Suppressor macrophage (primary cell): ENCODE measurements at regions not wholly inside any gene's neighbourhood (a gene's known extent, or its start where the extent isn't known, plus 50 kb on each side); places are given as distances from the start of the nearest gene placed in this dataset.

Source experiments
- DNase-seq, 4 experiments: peaks; one replicate each; pipeline ENCODE4 v3.0.0-alpha.2; 2020 to 2022

- no peak for DNase-seq
Measured at GRCh38 chr3:118540826-118541225, 493.8 kb downstream of the IGSF11 start.

- DNase-seq: no peak
Measured at GRCh38 chr3:118541796-118542195, 492.9 kb downstream of the IGSF11 start.

GRCh38 chr3:118543832-118544231 lies 490.8 kb downstream of the IGSF11 start:
- no peak for DNase-seq

- DNase-seq: no peak
Measured at GRCh38 chr3:118544458-118544857, 490.2 kb downstream of the IGSF11 start.

GRCh38 chr3:118548434-118548833 lies 486.2 kb downstream of the IGSF11 start:
- no peak for DNase-seq

- no peak for DNase-seq
Measured at GRCh38 chr3:118550122-118550521, 484.5 kb downstream of the IGSF11 start.

GRCh38 chr3:118550556-118550955 lies 484.1 kb downstream of the IGSF11 start:
- DNase-seq: no peak

- no peak for DNase-seq
Measured at GRCh38 chr3:118554148-118554838, 480.4 kb downstream of the IGSF11 start.

- DNase-seq: no peak
Measured at GRCh38 chr3:118556983-118557382, 477.7 kb downstream of the IGSF11 start.

- DNase-seq: no peak
Measured at GRCh38 chr3:118557513-118557912, 477.1 kb downstream of the IGSF11 start.

- DNase-seq: no peak
Measured at GRCh38 chr3:118559286-118559685, 475.4 kb downstream of the IGSF11 start.

- no peak for DNase-seq
Measured at GRCh38 chr3:118564800-118565199, 469.8 kb downstream of the IGSF11 start.

GRCh38 chr3:118573912-118574311 lies 460.7 kb downstream of the IGSF11 start:
- DNase-seq: no peak

- DNase-seq: no peak
Measured at GRCh38 chr3:118577055-118577777, 457.4 kb downstream of the IGSF11 start.

GRCh38 chr3:118578559-118578958 lies 456.1 kb downstream of the IGSF11 start:
- DNase-seq: no peak

GRCh38 chr3:118587037-118587741 lies 447.5 kb downstream of the IGSF11 start:
- DNase-seq: no peak

- no peak for DNase-seq
Measured at GRCh38 chr3:118587847-118588246, 446.8 kb downstream of the IGSF11 start.

GRCh38 chr3:118593277-118593670 lies 441.4 kb downstream of the IGSF11 start:
- no peak for DNase-seq

GRCh38 chr3:118597184-118597583 lies 437.5 kb downstream of the IGSF11 start:
- no peak for DNase-seq

- no peak for DNase-seq
Measured at GRCh38 chr3:118607915-118608820, 426.5 kb downstream of the IGSF11 start.

GRCh38 chr3:118618247-118619040 lies 416.2 kb downstream of the IGSF11 start:
- DNase-seq: no peak

- DNase-seq: no peak
Measured at GRCh38 chr3:118626453-118626852, 408.2 kb downstream of the IGSF11 start.
